Bronchial epithelial cell (primary cell): ENCODE measurements at regions not wholly inside any gene's neighbourhood (a gene's known extent, or its start where the extent isn't known, plus 50 kb on each side); places are given as distances from the start of the nearest gene placed in this dataset.

Source experiments
- DNase-seq: peaks from one replicate; pipeline ENCODE4 v3.0.0-alpha.2; 2010; ENCODE audit warnings: low read depth
- FAIRE-seq: peaks from 2 replicates; lab custom pipeline; 2011; peaks lifted over from hg19 to GRCh38; lab: Jason Lieb, UNC
- H3K27me3 ChIP-seq: 2 replicates; pipeline ENCODE4 v1.5.1; 2011; ENCODE audit warnings: low read length; ENCODE audit not compliant: control insufficient read depth, insufficient read depth
- H3K36me3 ChIP-seq: 2 replicates; pipeline ENCODE4 v1.5.1; 2011; ENCODE audit warnings: low read length; ENCODE audit not compliant: control insufficient read depth, insufficient read depth
- H3K4me3 ChIP-seq: 2 replicates; pipeline ENCODE4 v1.5.1; 2011; ENCODE audit warnings: mild to moderate bottlenecking, low read depth, low read length, control low read depth
- CTCF ChIP-seq: IDR thresholded peaks from 2 replicates; pipeline ENCODE4 v1.5.1; 2011; ENCODE audit warnings: mild to moderate bottlenecking, moderate library complexity, low read length, control low read depth, inconsistent platforms; ENCODE audit not compliant: insufficient read depth, severe bottlenecking

GRCh38 chr2:59399126-59399525, 1154.3 kb downstream of the BCL11A start:
- FAIRE-seq, result no peak
- Histone ChIP-seq H3K4me3 (no peak overlapping the region), H3K27me3 (no peaks in the 10 kb centered on the region), H3K36me3 (no peaks in the 10 kb centered on the region)
- DNase-seq, result no peak
- TF ChIP-seq CTCF, result no peak

- Histone ChIP-seq H3K4me3 (no peak overlapping the region), H3K27me3 (no peaks in the 10 kb centered on the region), H3K36me3 (no peaks in the 10 kb centered on the region)
- no peak for TF ChIP-seq CTCF
- DNase-seq (no peak), FAIRE-seq (no peak)
Measured at GRCh38 chr2:59398081-59398480, 1155.4 kb downstream of the BCL11A start.

- DNase-seq (no peak), FAIRE-seq (no peak)
- Histone ChIP-seq H3K36me3 (no peaks in the 10 kb centered on the region), H3K27me3 (no peaks in the 10 kb centered on the region), H3K4me3 (no peak overlapping the region)
- no peak for TF ChIP-seq CTCF
Measured at GRCh38 chr2:59395119-59395518, 1154.0 kb upstream of the FANCL start.

- no peak for FAIRE-seq
- no peak for DNase-seq
- Histone ChIP-seq H3K27me3 (no peaks in the 10 kb centered on the region), H3K36me3 (no peaks in the 10 kb centered on the region), H3K4me3 (no peak overlapping the region)
- no peak for TF ChIP-seq CTCF
Measured at GRCh38 chr2:59391896-59392295, 1150.8 kb upstream of the FANCL start.

GRCh38 chr2:59390581-59390980, 1149.5 kb upstream of the FANCL start:
- Histone ChIP-seq H3K4me3 (no peak overlapping the region), H3K36me3 (no peaks in the 10 kb centered on the region), H3K27me3 (no peaks in the 10 kb centered on the region)
- DNase-seq, result peak; percentile 12
- no peak for TF ChIP-seq CTCF
- no peak for FAIRE-seq

- TF ChIP-seq CTCF, result no peak
- Histone ChIP-seq H3K4me3 (no peak overlapping the region), H3K36me3 (no peaks in the 10 kb centered on the region), H3K27me3 (no peaks in the 10 kb centered on the region)
- DNase-seq (peak; percentile 98), FAIRE-seq (peak; percentile 58)
Measured at GRCh38 chr2:59389240-59389639, 1148.1 kb upstream of the FANCL start.
